VCaP (cell line): ENCODE measurements at regions not wholly inside any gene's neighbourhood (a gene's known extent, or its start where the extent isn't known, plus 50 kb on each side); places are given as distances from the start of the nearest gene placed in this dataset.

ENCODE experiments used
- H3K27ac ChIP-seq: fragments of 450-650 bp; 2 replicates; pipeline ENCODE4 v1.5.1; 2017
- TF ChIP-seq, protein P1 (sequence below): fragments of 450-650 bp; conservative IDR thresholded peaks from 2 replicates; pipeline ENCODE4 v1.5.1; 2017; ENCODE audit warnings: mild to moderate bottlenecking, moderate library complexity

GRCh38 chr1:213908521-213908920 lies 79.3 kb upstream of the PROX1 start:
- TF ChIP-seq, protein P1, sequence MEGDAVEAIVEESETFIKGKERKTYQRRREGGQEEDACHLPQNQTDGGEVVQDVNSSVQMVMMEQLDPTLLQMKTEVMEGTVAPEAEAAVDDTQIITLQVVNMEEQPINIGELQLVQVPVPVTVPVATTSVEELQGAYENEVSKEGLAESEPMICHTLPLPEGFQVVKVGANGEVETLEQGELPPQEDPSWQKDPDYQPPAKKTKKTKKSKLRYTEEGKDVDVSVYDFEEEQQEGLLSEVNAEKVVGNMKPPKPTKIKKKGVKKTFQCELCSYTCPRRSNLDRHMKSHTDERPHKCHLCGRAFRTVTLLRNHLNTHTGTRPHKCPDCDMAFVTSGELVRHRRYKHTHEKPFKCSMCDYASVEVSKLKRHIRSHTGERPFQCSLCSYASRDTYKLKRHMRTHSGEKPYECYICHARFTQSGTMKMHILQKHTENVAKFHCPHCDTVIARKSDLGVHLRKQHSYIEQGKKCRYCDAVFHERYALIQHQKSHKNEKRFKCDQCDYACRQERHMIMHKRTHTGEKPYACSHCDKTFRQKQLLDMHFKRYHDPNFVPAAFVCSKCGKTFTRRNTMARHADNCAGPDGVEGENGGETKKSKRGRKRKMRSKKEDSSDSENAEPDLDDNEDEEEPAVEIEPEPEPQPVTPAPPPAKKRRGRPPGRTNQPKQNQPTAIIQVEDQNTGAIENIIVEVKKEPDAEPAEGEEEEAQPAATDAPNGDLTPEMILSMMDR = no peak
- H3K27ac ChIP-seq = no peak overlapping the region

DNA sequence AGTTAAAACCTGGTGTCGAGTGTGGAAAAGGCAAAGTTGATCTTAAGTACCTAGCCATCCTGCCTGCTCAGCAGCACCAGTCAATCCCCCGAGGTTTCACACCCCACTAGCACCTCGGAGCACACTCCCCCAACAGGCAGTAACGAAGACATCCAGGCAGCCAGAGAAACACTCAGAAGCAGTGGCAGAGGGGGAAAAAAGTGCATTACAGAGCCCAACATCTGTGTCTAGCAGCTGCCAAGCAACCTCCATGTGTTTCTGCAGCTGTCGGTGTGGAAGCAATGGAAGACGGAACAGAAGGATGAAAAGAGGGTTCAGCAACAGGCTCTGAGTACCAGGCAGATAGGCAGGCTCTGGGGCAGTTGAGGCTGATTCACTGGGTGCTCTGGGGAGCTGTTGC lies 73.4 kb upstream of the PROX1 start:
- no peak overlapping the region for H3K27ac ChIP-seq
- TF ChIP-seq, protein P1 = no peak

- TF ChIP-seq, protein P1 = no peak
- H3K27ac ChIP-seq = no peak overlapping the region
These were observed 66.5 kb upstream of the PROX1 start for GRCh38 chr1:213921311-213921710.

DNA sequence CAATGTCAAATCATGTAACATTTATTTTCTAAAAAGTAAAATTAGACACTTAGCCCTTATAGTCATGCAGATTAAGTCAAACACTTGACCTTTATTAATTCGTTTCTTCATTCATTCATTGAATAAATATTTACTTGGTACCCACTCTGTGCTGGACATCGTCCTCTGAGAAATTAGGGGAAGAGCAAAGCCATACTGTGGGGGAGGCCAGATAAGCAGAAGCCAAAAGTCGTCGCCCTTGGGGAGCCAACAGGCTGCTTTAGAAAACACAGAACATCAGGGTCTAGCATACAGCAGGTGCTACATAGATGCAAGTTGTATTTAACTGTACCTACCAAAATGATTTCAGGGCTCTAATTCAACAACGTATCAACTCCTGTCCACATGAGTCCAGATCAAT lies 66.1 kb upstream of the PROX1 start:
- TF ChIP-seq, protein P1 = no peak
- H3K27ac ChIP-seq = no peak overlapping the region

- TF ChIP-seq, protein P1 = no peak
- H3K27ac ChIP-seq = no peak overlapping the region
These were observed 62.1 kb upstream of the PROX1 start for GRCh38 chr1:213925531-213926182.

GRCh38 chr1:213927846-213928245 lies 59.9 kb upstream of the PROX1 start:
- no peak overlapping the region for H3K27ac ChIP-seq

DNA sequence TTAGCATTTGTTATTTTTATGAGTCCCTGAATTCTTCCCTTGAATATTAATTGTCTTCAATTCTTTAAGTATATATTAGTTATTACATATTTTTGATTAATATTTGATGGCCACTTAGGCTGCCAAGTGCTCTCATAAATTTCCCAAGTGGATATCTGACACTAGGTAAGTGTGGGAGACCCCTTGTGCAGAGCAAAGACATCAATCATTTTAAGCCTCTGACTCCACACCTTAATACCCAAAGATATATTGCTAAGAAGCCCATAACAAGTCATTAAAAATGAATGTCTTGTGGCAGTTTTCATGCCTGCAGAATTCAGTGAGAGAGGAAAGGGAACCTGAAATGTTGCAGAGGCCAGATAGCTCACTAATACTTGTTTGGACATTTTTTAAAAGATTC lies 58.4 kb upstream of the PROX1 start:
- H3K27ac ChIP-seq = no peak overlapping the region
- TF ChIP-seq, protein P1 = no peak

More at GRCh38 chr1:213927846-213928245, 59.9 kb upstream of the PROX1 start:
- TF ChIP-seq, protein P1 = no peak
